H9 (cell line): ENCODE measurements at regions not wholly inside any gene's neighbourhood (a gene's known extent, or its start where the extent isn't known, plus 50 kb on each side); places are given as distances from the start of the nearest gene placed in this dataset.

Source experiments
- DNase-seq: peaks from one replicate; pipeline ENCODE4 v3.0.0-alpha.2; 2017
- H2AFZ ChIP-seq: one replicate; pipeline ENCODE4 v1.6.1; 2013; ENCODE audit warnings: mild to moderate bottlenecking, low read length, control low read depth, moderate library complexity
- H2AK5ac ChIP-seq: 2 replicates; pipeline ENCODE4 v1.6.1; 2013; ENCODE audit warnings: low read length, control low read depth, mixed read lengths; ENCODE audit not compliant: insufficient read length
- H2BK120ac ChIP-seq: one replicate; pipeline ENCODE4 v1.6.1; 2013; ENCODE audit warnings: low read depth, mild to moderate bottlenecking, low read length, control low read depth, inconsistent platforms; ENCODE audit not compliant: poor library complexity, severe bottlenecking
- H2BK12ac ChIP-seq: 2 replicates; pipeline ENCODE4 v1.6.1; 2013; ENCODE audit warnings: low read length, control low read depth, mixed read lengths, low read depth; ENCODE audit not compliant: insufficient read length
- H2BK15ac ChIP-seq: 2 replicates; pipeline ENCODE4 v1.6.1; 2013; ENCODE audit warnings: low read depth, low read length, control low read depth
- H2BK20ac ChIP-seq: one replicate; pipeline ENCODE4 v1.6.1; 2013; ENCODE audit warnings: low read depth, mild to moderate bottlenecking, low read length, control low read depth, inconsistent platforms; ENCODE audit not compliant: poor library complexity, severe bottlenecking
- H2BK5ac ChIP-seq: 2 replicates; pipeline ENCODE4 v1.6.1; 2013; ENCODE audit warnings: low read length, control low read depth, mixed read lengths; ENCODE audit not compliant: insufficient read length
- H3K14ac ChIP-seq: 2 replicates; pipeline ENCODE4 v1.6.1; 2013; ENCODE audit warnings: low read length, control low read depth; ENCODE audit not compliant: insufficient read depth
- H3K18ac ChIP-seq: 2 replicates; pipeline ENCODE4 v1.6.1; 2013; ENCODE audit warnings: low read depth, mild to moderate bottlenecking, mixed read lengths, low read length, control low read depth; ENCODE audit not compliant: insufficient read length
- H3K23ac ChIP-seq: 2 replicates; pipeline ENCODE4 v1.6.1; 2013; ENCODE audit warnings: low read length, control low read depth, mixed read lengths, low read depth; ENCODE audit not compliant: insufficient read length
- H3K23me2 ChIP-seq: 2 replicates; pipeline ENCODE4 v1.6.1; 2013; ENCODE audit warnings: low read depth, mild to moderate bottlenecking, mixed read lengths, low read length, control low read depth; ENCODE audit not compliant: insufficient read length, poor library complexity, severe bottlenecking
- H3K27ac ChIP-seq: 2 replicates; pipeline ENCODE4 v1.5.1; 2013; ENCODE audit warnings: low read length, control low read depth, mixed read lengths, low read depth; ENCODE audit not compliant: insufficient read length
- H3K27me3 ChIP-seq: 2 replicates; pipeline ENCODE4 v1.6.1; 2013; ENCODE audit warnings: low read length, control low read depth, inconsistent platforms; ENCODE audit not compliant: insufficient read depth
- H3K4ac ChIP-seq: 2 replicates; pipeline ENCODE4 v1.6.1; 2013; ENCODE audit warnings: low read depth, mild to moderate bottlenecking, control low read depth, inconsistent platforms, low read length, moderate library complexity
- H3K4me1 ChIP-seq: 2 replicates; pipeline ENCODE4 v1.6.1; 2013; ENCODE audit warnings: low read length, control low read depth, inconsistent platforms; ENCODE audit not compliant: insufficient read depth
- H3K4me2 ChIP-seq: 2 replicates; pipeline ENCODE4 v1.6.1; 2013; ENCODE audit warnings: low read length, control low read depth, mixed read lengths; ENCODE audit not compliant: insufficient read length, insufficient read depth
- H3K56ac ChIP-seq: 2 replicates; pipeline ENCODE4 v1.6.1; 2013; ENCODE audit warnings: low read depth, mild to moderate bottlenecking, mixed read lengths, low read length, control low read depth; ENCODE audit not compliant: insufficient read length
- H3K79me1 ChIP-seq: 2 replicates; pipeline ENCODE4 v1.6.1; 2013; ENCODE audit warnings: low read depth, mild to moderate bottlenecking, moderate library complexity, low read length, control low read depth, inconsistent platforms; ENCODE audit not compliant: insufficient read depth, poor library complexity, severe bottlenecking
- H3K79me2 ChIP-seq: 2 replicates; pipeline ENCODE4 v1.6.1; 2013; ENCODE audit warnings: low read length, control low read depth, inconsistent platforms; ENCODE audit not compliant: insufficient read depth
- H3K9ac ChIP-seq: 2 replicates; pipeline ENCODE4 v1.6.1; 2013; ENCODE audit warnings: low read length, control low read depth, mixed read lengths; ENCODE audit not compliant: insufficient read length; ENCODE audit errors: extremely low read depth
- H3K9me3 ChIP-seq: one replicate; pipeline ENCODE4 v1.6.1; 2013; ENCODE audit warnings: low read depth, low read length, inconsistent platforms; ENCODE audit not compliant: control insufficient read depth
- H3T11ph ChIP-seq: one replicate; pipeline ENCODE4 v1.6.1; 2013; ENCODE audit warnings: mild to moderate bottlenecking, low read length, control low read depth, inconsistent platforms
- H4K20me1 ChIP-seq: one replicate; pipeline ENCODE4 v1.6.1; 2013; ENCODE audit not compliant: control insufficient read depth, insufficient read length, insufficient read depth
- H4K5ac ChIP-seq: 2 replicates; pipeline ENCODE4 v1.6.1; 2013; ENCODE audit warnings: low read depth, mild to moderate bottlenecking, mixed read lengths, low read length, control low read depth; ENCODE audit not compliant: insufficient read length
- H4K8ac ChIP-seq: replicated peaks from 2 replicates; pipeline ENCODE4 v1.6.1; 2013; ENCODE audit warnings: low read length, control low read depth, mixed read lengths, low read depth; ENCODE audit not compliant: insufficient read length
- H4K91ac ChIP-seq: 2 replicates; pipeline ENCODE4 v1.6.1; 2013; ENCODE audit warnings: low read depth, mild to moderate bottlenecking, moderate library complexity, mixed read lengths, low read length, control low read depth; ENCODE audit not compliant: insufficient read length
- H3K27ac Mint-ChIP-seq, 3 experiments: 2 replicates in 2 of 3; 3 replicates in 1 of 3; pipeline ENCODE4 v1.8.0; 2020 to 2021; ENCODE audit warnings: mixed read lengths in 3 of 3, mild to moderate bottlenecking in 1 of 3, moderate library complexity in 1 of 3
- H3K27me3 Mint-ChIP-seq: 2 replicates; pipeline ENCODE4 v1.8.0; 2021; ENCODE audit warnings: low read depth, mild to moderate bottlenecking, moderate library complexity, mixed read lengths
- H3K36me3 Mint-ChIP-seq, 3 experiments: 2 replicates in 2 of 3; 3 replicates in 1 of 3; pipeline ENCODE4 v1.8.0; 2020 to 2021; ENCODE audit warnings: low read depth in 3 of 3, mixed read lengths in 3 of 3; ENCODE audit not compliant: insufficient read depth in 1 of 3
- H3K4me1 Mint-ChIP-seq, 2 experiments: 2 replicates each; pipeline ENCODE4 v1.8.0; 2020; ENCODE audit warnings: mixed read lengths in 2 of 2
- H3K4me3 Mint-ChIP-seq, 2 experiments: 2 replicates in 1 of 2; 3 replicates in 1 of 2; pipeline ENCODE4 v1.8.0; 2020 to 2021; ENCODE audit warnings: mild to moderate bottlenecking in 2 of 2, mixed read lengths in 2 of 2, moderate library complexity in 1 of 2
- H3K9me3 Mint-ChIP-seq, 2 experiments: 2 replicates in 1 of 2; 3 replicates in 1 of 2; pipeline ENCODE4 v1.8.0; 2020; ENCODE audit warnings: mild to moderate bottlenecking in 2 of 2, mixed read lengths in 2 of 2, moderate library complexity in 1 of 2
- CTCF ChIP-seq: fragments of 200-600 bp; sonication (generic); conservative IDR thresholded peaks from 3 replicates; pipeline ENCODE4 v1.8.0; 2021; ENCODE audit warnings: antibody characterized with exemption, mild to moderate bottlenecking
- WGBS: extraction: QIAGEN DNeasy Blood & Tissue Kit; methylation state at CpG from one replicate; pipeline ENCODE4 v1.1.7; 2013; ENCODE audit warnings: missing lambda C conversion rate, low lambda C conversion rate, mixed read lengths; ENCODE audit not compliant: insufficient read length; ENCODE audit errors: extremely low coverage; 5-methylcytosine and 5-hydroxymethylcytosine counted together

GRCh38 chr3:3556078-3556477 lies 243.2 kb upstream of the LRRN1 start:
- H3K79me1 ChIP-seq, result no peaks in the 10 kb centered on the region
- H4K8ac ChIP-seq, result no peak overlapping the region
- no peak overlapping the region for H3K56ac ChIP-seq
- H4K20me1 ChIP-seq, result no peaks in the 10 kb centered on the region
- H2AK5ac ChIP-seq, result no peak overlapping the region
- Mint-ChIP-seq H3K4me3 (no peak overlapping the region), H3K9me3 (no peaks in the 10 kb centered on the region; a peak in 1 of 5 replicates), H3K27ac (no peak overlapping the region), H3K36me3 (no peaks in the 10 kb centered on the region), H3K27me3 (peaks cover 4% of the 10 kb centered on the region; the same call in 1 of the 2 replicates), H3K4me1 (no peaks in the 10 kb centered on the region)
- H3K79me2 ChIP-seq, result no peaks in the 10 kb centered on the region
- no peak overlapping the region for H2BK12ac ChIP-seq
- no peaks in the 10 kb centered on the region for H3K23me2 ChIP-seq
- no peak overlapping the region for H3K4ac ChIP-seq
- no peaks in the 10 kb centered on the region for H3K27me3 ChIP-seq
- H4K5ac ChIP-seq, result no peak overlapping the region
- H2BK5ac ChIP-seq, result no peak overlapping the region
- H2BK15ac ChIP-seq, result no peak overlapping the region
- H2AFZ ChIP-seq, result no peak overlapping the region
- no peak overlapping the region for H3K18ac ChIP-seq
- H3K9me3 ChIP-seq, result no peaks in the 10 kb centered on the region
- DNase-seq, result no peak
- no peak overlapping the region for H3K4me2 ChIP-seq
- H3K27ac ChIP-seq, result no peak overlapping the region
- no peak overlapping the region for H2BK20ac ChIP-seq
- no peak overlapping the region for H3K14ac ChIP-seq
- no peak overlapping the region for H3K23ac ChIP-seq
- no CpG with 5 or more reads among the region's 3 CpGs for WGBS
- H4K91ac ChIP-seq, result no peak overlapping the region
- no peak overlapping the region for H3T11ph ChIP-seq
- TF ChIP-seq CTCF, result no peak
- H3K9ac ChIP-seq, result no peak overlapping the region
- H3K4me1 ChIP-seq, result no peaks in the 10 kb centered on the region
- H2BK120ac ChIP-seq, result no peak overlapping the region
